Gastrocnemius medialis (tissue), 4 donors: ENCODE measurements at regions not wholly inside any gene's neighbourhood (a gene's known extent, or its start where the extent isn't known, plus 50 kb on each side); places are given as distances from the start of the nearest gene placed in this dataset.

Experiments used
- ATAC-seq, 2 donors: fragments of 150-250 bp; one replicate each; pipeline ENCODE4 v1.9.1; 2016
- DNase-seq, 2 donors: peaks; one replicate each; pipeline ENCODE4 v3.0.0-alpha.2; 2019
- H3K27ac ChIP-seq, 4 donors: fragments of 200-600 bp; sonication (generic); 1 replicate in 1 of 4; 2 replicates in 3 of 4; pipeline ENCODE4 v1.5.1; 2016 to 2018; ENCODE audit warnings: mild to moderate bottlenecking in 2 of 4, moderate library complexity in 1 of 4
- H3K27me3 ChIP-seq, 3 donors: fragments of 200-600 bp; sonication (generic) in 2 of 3; 1 replicate in 1 of 3; 2 replicates in 2 of 3; pipeline versions ENCODE4 v1.5.1 to v1.6.0; 2016 to 2019; ENCODE audit warnings: mild to moderate bottlenecking in 1 of 3, moderate library complexity in 1 of 3
- H3K36me3 ChIP-seq, 2 donors: fragments of 200-600 bp; sonication (generic) in 1 of 2; one replicate each; pipeline ENCODE4 v1.5.1; 2017 to 2018
- H3K4me1 ChIP-seq, 2 donors: fragments of 200-600 bp; sonication (generic) in 1 of 2; one replicate each; pipeline ENCODE4 v1.5.1; 2016 to 2017; ENCODE audit warnings: mild to moderate bottlenecking in 2 of 2
- H3K4me3 ChIP-seq, 4 donors: fragments of 200-600 bp; sonication (generic) in 3 of 4; 1 replicate in 1 of 4; 2 replicates in 3 of 4; pipeline ENCODE4 v1.5.1; 2016 to 2019; ENCODE audit warnings: mild to moderate bottlenecking in 2 of 4
- H3K9me3 ChIP-seq, 3 donors: fragments of 200-600 bp; sonication (generic) in 2 of 3; 1 replicate in 1 of 3; 2 replicates in 2 of 3; pipeline ENCODE4 v1.5.1; 2016 to 2019
- POLR2A ChIP-seq, 2 donors: fragments of 450-650 bp; IDR thresholded peaks; one replicate each; pipeline ENCODE4 v1.6.1; 2017; ENCODE audit warnings: antibody characterized with exemption in 2 of 2, mild to moderate bottlenecking in 2 of 2, moderate library complexity in 2 of 2
- in situ Hi-C, 4 donors: fragments of 200-750 bp; cut with MboI; loops; one replicate each; pipeline versions ENCODE4 v1.15.0 to v1.8.0; 2017; ENCODE audit warnings: low sequenced_read_pairs in 4 of 4
- intact Hi-C: fragments of 100-400 bp; cut with DNase I; formaldehyde crosslinking; loops from one replicate; pipeline ENCODE4 v1.15.1; 2023; ENCODE audit warnings: low total_unique reads
- TF ChIP-seq, protein P1 (sequence below), 5 experiments: fragments of 450-650 bp in 3 of 5; fragments of 200-600 bp in 2 of 5; sonication (generic) in 2 of 5; IDR thresholded peaks in 4 of 5; conservative IDR thresholded peaks in 1 of 5; 1 replicate in 4 of 5; 2 replicates in 1 of 5; pipeline ENCODE4 v1.5.1; 2016 to 2019; ENCODE audit warnings: antibody characterized with exemption in 5 of 5, mild to moderate bottlenecking in 3 of 5, moderate library complexity in 3 of 5

- H3K27me3 ChIP-seq = no peaks in the 10 kb centered on the region
- no peak for DNase-seq
- H3K4me1 ChIP-seq = no peaks in the 10 kb centered on the region
- intact Hi-C loops (no loop called here), in situ Hi-C loops (loop anchor here in 1 of 4 donors (25.0 kb wide), 2 partner anchors 299 to 676 kb away; partner anchors contain the start of gene KLHL20)
- TF ChIP-seq, protein P1, sequence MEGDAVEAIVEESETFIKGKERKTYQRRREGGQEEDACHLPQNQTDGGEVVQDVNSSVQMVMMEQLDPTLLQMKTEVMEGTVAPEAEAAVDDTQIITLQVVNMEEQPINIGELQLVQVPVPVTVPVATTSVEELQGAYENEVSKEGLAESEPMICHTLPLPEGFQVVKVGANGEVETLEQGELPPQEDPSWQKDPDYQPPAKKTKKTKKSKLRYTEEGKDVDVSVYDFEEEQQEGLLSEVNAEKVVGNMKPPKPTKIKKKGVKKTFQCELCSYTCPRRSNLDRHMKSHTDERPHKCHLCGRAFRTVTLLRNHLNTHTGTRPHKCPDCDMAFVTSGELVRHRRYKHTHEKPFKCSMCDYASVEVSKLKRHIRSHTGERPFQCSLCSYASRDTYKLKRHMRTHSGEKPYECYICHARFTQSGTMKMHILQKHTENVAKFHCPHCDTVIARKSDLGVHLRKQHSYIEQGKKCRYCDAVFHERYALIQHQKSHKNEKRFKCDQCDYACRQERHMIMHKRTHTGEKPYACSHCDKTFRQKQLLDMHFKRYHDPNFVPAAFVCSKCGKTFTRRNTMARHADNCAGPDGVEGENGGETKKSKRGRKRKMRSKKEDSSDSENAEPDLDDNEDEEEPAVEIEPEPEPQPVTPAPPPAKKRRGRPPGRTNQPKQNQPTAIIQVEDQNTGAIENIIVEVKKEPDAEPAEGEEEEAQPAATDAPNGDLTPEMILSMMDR (IDR thresholded peaks at IDR 0.05 in 4 of 5, conservative IDR thresholded peaks at IDR 0.05 in 1 of 5) = no peak
- TF ChIP-seq POLR2A (IDR thresholded peaks at IDR 0.05) = no peak
- no peak overlapping the region for H3K27ac ChIP-seq
- ATAC-seq = no peak
- no peak overlapping the region for H3K4me3 ChIP-seq
- no peaks in the 10 kb centered on the region for H3K36me3 ChIP-seq
- H3K9me3 ChIP-seq = no peaks in the 10 kb centered on the region
Observed at GRCh38 chr1:173413271-173413707, 63.8 kb upstream of the PRDX6 start.

DNA sequence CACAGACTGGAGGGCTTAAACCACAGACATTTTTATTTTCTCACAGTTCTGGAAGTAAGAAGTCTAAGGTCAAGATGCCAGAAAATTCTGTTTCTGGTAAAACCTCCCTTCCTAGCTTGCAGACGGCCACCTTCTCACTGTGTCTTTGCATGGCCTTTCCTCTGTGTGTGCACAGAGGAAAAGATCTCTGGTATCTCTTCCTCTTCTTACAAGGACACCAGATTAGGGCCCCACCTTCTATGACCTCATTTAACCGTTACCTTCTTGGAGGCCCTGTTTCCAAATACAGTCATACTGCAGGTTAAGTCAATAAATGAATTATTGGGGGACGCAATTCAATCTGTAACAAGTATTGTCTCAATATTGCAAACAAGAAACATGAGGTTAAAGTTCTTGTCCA is 63.0 kb upstream of the PRDX6 start:
- ATAC-seq = no peak
- in situ Hi-C loops = loop anchor here in 1 of 4 donors (25.0 kb wide), 2 partner anchors 298 to 677 kb away; partner anchors contain the start of gene KLHL20
- no peak overlapping the region for H3K27ac ChIP-seq

GRCh38 chr1:173414539-173415226 is 62.5 kb upstream of the PRDX6 start:
- ATAC-seq (no peak), DNase-seq (no peak)
- H3K4me3 ChIP-seq = no peak overlapping the region
- no peak for TF ChIP-seq POLR2A (IDR thresholded peaks at IDR 0.05)
- TF ChIP-seq, protein P1 (IDR thresholded peaks at IDR 0.05 in 4 of 5, conservative IDR thresholded peaks at IDR 0.05 in 1 of 5) = no peak
- no peaks in the 10 kb centered on the region for H3K27me3 ChIP-seq
- no peaks in the 10 kb centered on the region for H3K4me1 ChIP-seq
- no peak overlapping the region for H3K27ac ChIP-seq
- intact Hi-C loops (no loop called here), in situ Hi-C loops (loop anchor here in 2 of 4 donors (5.0 to 25.0 kb wide), 3 partner anchors 298 to 677 kb away; partner anchors contain the start of genes CENPL (in 1 of the 2), DARS2 (in 1 of the 2) and KLHL20 (in 1 of the 2))
- no peaks in the 10 kb centered on the region for H3K36me3 ChIP-seq
- no peaks in the 10 kb centered on the region for H3K9me3 ChIP-seq

More for the DNA sequence above, 63.0 kb upstream of the PRDX6 start:
- no peak for DNase-seq
- no peak overlapping the region for H3K4me3 ChIP-seq
- no peak for TF ChIP-seq POLR2A (IDR thresholded peaks at IDR 0.05)
- TF ChIP-seq, protein P1 (IDR thresholded peaks at IDR 0.05 in 4 of 5, conservative IDR thresholded peaks at IDR 0.05 in 1 of 5) = no peak
- no peaks in the 10 kb centered on the region for H3K27me3 ChIP-seq
- intact Hi-C loops = no loop called here
- H3K4me1 ChIP-seq = no peaks in the 10 kb centered on the region
- no peaks in the 10 kb centered on the region for H3K36me3 ChIP-seq
- H3K9me3 ChIP-seq = no peaks in the 10 kb centered on the region

DNA sequence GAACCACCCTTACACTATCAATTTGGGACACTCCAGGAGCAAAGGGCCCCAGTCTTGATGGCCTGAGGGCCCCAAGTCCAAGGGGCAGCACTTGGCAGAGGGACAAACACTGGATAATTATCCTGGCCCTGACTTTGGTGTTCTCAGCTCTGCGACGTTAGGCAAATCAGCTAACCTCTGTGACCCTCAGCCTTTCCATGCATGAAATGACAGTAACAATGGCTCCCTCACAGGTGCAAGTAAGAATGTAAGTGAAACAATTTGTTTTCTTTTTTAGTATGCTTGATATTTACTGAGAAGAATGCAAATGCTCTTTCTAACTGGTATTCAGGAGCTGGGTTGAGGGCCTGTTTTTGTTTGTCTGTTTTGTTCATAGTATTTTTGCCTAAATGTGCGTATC is 61.6 kb upstream of the PRDX6 start:
- H3K36me3 ChIP-seq = no peaks in the 10 kb centered on the region

More for the DNA sequence above, 61.6 kb upstream of the PRDX6 start:
- TF ChIP-seq, protein P1 (IDR thresholded peaks at IDR 0.05 in 4 of 5, conservative IDR thresholded peaks at IDR 0.05 in 1 of 5) = no peak
- TF ChIP-seq POLR2A (IDR thresholded peaks at IDR 0.05) = no peak
- ATAC-seq = no peak
- no peaks in the 10 kb centered on the region for H3K9me3 ChIP-seq
- DNase-seq = no peak
- H3K4me3 ChIP-seq = no peak overlapping the region
- peaks cover 0 to 2% of the 10 kb centered on the region in 2 donors for H3K4me1 ChIP-seq
- H3K27ac ChIP-seq = no peak overlapping the region
- intact Hi-C loops = no loop called here
- H3K27me3 ChIP-seq = no peaks in the 10 kb centered on the region
- in situ Hi-C loops = loop anchor here in 2 of 4 donors (5.0 to 25.0 kb wide), 3 partner anchors 297 to 678 kb away; partner anchors contain the start of genes CENPL (in 1 of the 2), DARS2 (in 1 of the 2) and KLHL20 (in 1 of the 2)
